Thyroid gland (tissue), 4 donors: ENCODE measurements at regions not wholly inside any gene's neighbourhood (a gene's known extent, or its start where the extent isn't known, plus 50 kb on each side); places are given as distances from the start of the nearest gene placed in this dataset.

Experiments
- POLR2A ChIP-seq, 2 donors: fragments of 450-650 bp; IDR thresholded peaks; one replicate each; pipeline ENCODE4 v1.6.1; 2017; ENCODE audit warnings: antibody characterized with exemption in 2 of 2, mild to moderate bottlenecking in 2 of 2, moderate library complexity in 1 of 2
- TF ChIP-seq, protein P1 (sequence below), 6 experiments: fragments of 200-600 bp in 3 of 6; fragments of 450-650 bp in 3 of 6; sonication (generic) in 3 of 6; IDR thresholded peaks; one replicate each; pipeline ENCODE4 v1.5.1; 2016 to 2019; ENCODE audit warnings: antibody characterized with exemption in 6 of 6, mild to moderate bottlenecking in 2 of 6, inconsistent platforms in 1 of 6, moderate library complexity in 1 of 6

DNA sequence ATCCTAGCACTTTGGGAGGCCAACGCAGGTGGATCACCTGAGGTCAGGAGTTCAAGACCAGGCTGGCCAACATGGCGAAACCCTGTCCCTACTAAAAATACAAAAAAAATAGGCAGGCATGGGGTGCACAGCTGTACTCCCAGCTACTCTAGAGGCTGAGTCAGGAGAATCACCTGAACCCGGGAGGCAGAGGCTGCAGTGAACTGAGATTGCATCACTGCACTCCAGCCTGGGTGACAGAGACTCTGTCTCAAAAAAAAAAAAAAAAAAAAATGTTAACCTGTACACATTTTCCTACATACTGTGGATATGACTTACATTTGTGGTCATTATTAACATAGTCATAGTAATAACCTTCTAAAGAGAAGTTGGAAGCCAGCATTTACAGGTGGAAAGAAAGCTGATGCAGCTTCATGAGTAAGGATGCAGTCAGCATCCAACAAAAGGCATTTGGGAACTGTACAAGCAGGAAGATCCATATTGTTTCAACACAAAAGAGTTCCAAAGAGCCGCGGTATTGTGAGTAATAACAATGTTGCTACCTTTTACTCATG lies 186.2 kb downstream of the GPX5 start:
- TF ChIP-seq, protein P1, sequence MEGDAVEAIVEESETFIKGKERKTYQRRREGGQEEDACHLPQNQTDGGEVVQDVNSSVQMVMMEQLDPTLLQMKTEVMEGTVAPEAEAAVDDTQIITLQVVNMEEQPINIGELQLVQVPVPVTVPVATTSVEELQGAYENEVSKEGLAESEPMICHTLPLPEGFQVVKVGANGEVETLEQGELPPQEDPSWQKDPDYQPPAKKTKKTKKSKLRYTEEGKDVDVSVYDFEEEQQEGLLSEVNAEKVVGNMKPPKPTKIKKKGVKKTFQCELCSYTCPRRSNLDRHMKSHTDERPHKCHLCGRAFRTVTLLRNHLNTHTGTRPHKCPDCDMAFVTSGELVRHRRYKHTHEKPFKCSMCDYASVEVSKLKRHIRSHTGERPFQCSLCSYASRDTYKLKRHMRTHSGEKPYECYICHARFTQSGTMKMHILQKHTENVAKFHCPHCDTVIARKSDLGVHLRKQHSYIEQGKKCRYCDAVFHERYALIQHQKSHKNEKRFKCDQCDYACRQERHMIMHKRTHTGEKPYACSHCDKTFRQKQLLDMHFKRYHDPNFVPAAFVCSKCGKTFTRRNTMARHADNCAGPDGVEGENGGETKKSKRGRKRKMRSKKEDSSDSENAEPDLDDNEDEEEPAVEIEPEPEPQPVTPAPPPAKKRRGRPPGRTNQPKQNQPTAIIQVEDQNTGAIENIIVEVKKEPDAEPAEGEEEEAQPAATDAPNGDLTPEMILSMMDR (IDR thresholded peaks at IDR 0.05), result no peak
- TF ChIP-seq POLR2A (IDR thresholded peaks at IDR 0.05), result no peak
